ENCODE measurements at regions not wholly inside any gene's neighbourhood (a gene's known extent, or its start where the extent isn't known, plus 50 kb on each side); places are given as distances from the start of the nearest gene placed in this dataset.

DNA sequence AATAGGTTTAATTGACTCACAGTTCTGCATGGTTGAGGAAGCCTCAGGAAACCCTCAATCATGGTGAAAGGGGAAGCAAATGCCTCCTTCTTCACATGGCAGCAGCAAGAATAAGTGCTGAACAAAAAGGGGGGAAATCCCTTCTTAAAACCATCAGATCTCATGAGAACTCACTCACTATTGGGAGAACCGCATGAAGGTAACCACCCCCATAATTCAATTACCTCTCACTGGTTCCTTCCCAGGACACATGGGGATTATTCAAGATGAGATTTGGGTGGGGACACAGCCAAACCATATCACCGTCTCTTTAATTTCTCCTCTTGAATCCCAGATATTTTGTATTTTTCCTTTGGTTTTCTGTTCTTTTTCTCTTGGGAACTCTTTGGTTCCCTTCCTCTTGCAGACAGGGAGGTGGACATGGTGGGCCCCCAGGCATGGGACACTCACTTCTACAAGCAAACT is 223.6 kb downstream of the TBXT start:
- DNase-seq = no peak

DNA sequence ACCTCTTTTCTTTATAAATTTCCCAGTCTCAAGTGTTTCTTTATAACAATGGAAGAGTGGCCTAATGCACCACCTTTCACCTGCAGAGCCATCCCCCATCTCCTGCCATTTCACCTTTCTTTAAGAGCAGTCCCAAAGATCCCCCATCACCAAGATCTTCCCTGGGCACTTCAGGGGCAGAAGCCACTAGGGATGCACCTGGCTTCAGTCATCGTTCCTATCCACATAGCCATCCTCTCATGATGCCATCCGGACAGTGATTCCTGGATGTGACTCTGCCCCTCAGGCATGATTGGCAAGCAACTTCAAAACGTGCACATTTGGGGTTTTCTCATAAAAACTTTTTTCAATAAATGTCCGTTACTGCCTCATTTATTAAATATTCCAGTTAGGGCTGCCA is 225.9 kb downstream of the TBXT start:
- DNase-seq = no peak

DNA sequence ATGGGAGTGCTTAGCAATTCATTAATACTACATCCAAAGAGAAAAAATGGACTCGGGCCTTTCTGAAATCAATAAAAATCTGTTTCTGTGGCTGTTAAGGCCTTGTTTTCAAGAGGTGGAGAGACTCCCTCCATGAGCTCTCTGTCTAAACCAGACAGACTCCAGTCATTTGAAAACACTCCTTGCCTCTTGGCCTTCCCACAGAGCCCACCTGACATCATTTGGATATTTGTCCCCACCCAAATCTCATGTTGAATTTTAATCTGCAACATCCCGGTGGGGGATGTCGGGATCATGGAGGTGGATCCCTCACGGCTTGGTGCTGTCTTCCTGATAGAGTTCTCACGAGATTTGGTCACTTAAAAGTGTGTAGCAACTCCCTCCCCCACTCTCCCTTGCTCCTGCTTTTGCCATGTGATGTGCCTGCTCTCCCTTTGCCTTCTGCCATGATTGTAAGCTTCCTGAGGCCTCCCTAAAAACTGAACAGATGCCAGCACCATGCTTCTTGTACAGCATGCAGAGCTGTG is 226.3 kb downstream of the TBXT start:
- no peak for DNase-seq

DNA sequence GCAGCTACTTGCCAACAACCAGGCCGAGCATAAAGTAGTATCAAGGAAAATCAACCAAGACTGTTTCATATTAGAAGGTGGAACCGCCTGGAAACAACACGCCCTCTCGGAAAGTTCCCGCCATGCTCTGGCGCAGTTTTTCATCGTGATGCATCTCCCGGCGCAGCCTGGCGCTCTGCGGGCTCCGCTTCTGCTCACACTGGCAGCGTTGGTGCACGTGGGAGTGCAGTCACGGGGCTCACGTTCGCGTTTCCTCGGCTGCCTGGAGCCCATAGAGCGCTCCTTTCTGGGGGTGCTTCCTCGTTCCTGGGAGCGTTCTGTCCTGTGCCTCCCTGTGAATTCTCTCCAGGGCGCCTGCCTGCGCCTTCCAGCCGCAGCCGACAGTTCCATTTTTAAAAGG is 227.3 kb downstream of the TBXT start:
- no peak for DNase-seq

GRCh38 chr6:165939601-165940290 is 227.9 kb downstream of the TBXT start:
- no peak for DNase-seq

DNA sequence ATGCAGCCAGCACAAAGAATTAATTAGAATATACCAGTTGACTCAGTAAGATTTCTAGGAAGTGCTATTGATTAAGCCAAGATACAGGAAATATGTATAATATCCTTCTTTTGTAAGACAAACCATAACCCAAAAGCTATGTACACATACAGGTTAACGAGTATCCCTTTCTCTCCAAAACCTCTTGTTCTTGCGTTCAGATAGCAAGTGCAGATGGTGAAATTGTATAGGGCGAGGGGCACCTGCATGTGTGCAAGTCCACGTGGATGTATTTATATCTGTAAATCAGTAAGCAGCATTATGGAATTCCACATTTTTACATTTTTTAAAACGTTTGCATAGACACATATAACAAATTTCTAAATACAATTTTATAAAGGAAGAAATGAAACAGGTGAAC is 228.6 kb downstream of the TBXT start:
- no peak for DNase-seq

- no peak for DNase-seq
Observed at GRCh38 chr6:165937564-165938358, 229.9 kb downstream of the TBXT start.

DNA sequence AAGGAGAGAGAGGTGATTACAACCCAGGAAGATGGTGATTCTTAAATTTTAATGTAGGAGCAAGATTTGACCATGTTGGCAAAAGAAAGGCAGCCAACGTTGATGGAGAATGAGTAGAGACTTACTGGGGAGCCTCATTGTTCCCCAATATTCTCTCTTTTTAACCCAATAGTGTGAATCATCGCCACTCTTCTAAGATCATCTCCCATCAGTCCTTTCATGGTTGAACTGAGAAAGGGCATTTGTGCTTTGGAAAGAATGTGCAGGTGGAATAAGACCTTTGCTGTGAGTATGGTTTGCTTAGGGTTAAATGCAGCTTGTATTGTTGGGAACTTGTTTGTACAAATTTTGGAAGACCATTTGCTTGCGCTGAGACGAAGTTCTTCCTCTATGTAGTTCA is 231.0 kb downstream of the TBXT start:
- no peak for DNase-seq

DNA sequence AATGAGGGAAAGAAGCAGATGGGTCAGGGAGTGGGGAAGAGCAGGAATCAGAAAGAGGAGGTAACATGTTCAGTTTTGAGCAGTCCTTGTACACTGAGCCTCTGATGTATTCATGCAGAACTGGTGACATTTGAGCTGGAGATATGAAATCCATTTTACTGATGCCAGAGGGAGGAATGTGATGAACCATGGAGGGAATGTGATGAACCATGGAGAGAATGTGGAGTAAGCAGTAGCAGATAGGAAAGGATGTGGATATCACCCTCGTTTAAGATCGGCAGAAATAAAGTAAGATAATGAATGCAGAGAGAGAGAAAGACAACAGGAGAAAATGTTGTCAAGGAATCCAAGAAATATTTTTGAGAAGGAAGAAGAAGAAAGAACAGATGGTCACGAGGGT is 231.6 kb downstream of the TBXT start:
- DNase-seq = no peak

GRCh38 chr6:165931675-165932074 is 236.0 kb downstream of the TBXT start:
- DNase-seq = no peak

DNA sequence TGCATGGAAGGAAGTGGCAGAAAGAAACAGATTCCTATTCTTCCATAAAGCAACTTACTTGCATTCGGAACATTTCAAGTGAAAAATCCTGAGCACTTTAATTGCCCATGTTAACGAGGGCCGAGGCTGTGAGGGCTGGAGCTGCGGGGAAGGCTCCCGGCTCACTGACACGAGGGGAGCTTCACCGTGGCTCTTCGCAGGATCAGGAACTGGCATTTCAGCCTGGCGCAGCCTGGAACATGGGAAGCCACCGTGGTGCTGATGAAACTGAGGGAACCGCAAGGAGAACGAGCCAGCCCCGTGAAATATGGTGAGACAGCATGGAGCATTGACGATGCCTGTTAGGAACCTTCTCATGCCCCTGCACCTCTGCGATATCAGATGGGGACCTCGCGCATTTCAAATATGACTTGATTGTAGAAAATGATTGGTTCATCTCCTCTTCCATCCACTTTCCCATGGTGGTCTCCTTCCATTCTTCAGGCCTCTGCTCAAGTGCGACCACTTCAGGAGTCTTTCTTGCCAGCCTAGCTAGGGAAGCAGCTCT is 236.9 kb downstream of the TBXT start:
- no peak for DNase-seq

DNA sequence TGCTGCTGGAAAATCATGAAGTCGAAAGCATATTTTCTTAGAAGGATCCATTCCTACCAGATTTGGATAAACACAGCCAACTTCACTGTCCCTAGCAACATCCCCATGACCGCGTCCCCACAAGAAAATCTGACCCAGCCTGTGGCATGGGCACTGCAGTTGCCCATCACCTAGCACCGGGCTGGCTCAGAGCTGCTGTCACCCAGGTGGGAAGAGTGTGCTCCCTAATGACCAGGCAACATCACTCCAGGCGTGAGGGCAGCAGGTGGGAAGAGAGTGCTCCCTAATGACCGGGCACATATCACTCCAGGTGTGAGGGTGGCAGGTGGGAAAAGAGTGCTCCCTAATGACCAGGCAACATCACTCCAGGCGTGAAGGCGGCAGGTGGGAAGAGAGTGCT is 238.0 kb downstream of the TBXT start:
- no peak for DNase-seq

GRCh38 chr6:165926378-165926777 is 241.3 kb downstream of the TBXT start:
- no peak for DNase-seq

- DNase-seq = no peak
Observed at GRCh38 chr6:165925474-165926156, 242.0 kb downstream of the TBXT start.

DNA sequence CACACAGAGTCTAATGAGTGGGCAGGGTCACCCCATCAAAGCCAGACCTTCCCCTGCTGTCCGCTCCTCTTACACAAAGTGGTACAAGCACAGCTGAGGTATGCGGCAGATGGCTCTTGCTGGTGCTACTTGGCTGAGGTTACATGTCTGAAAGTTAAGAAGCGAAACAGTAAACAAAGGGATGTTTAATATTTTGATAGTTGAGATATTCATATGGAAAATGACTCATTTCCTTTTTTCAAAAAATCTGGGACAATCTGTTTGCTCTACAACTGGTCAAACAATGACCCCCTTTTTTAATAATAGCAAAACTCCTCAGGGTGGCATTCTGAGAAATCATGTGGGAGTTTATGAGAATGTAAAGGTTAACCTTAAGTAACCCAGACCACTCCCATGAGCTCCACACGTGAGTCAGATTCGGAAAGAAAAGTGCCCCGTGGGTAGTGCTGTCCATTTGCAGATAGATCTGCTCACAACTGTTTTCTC is 245.3 kb downstream of the TBXT start:
- no peak for DNase-seq

GRCh38 chr6:165920896-165921671 is 246.6 kb downstream of the TBXT start:
- no peak for DNase-seq

GRCh38 chr6:165917576-165917975 is 250.1 kb downstream of the TBXT start:
- no peak for DNase-seq

- DNase-seq = no peak
Observed at GRCh38 chr6:165915022-165915770, 252.2 kb upstream of the PDE10A start.

DNA sequence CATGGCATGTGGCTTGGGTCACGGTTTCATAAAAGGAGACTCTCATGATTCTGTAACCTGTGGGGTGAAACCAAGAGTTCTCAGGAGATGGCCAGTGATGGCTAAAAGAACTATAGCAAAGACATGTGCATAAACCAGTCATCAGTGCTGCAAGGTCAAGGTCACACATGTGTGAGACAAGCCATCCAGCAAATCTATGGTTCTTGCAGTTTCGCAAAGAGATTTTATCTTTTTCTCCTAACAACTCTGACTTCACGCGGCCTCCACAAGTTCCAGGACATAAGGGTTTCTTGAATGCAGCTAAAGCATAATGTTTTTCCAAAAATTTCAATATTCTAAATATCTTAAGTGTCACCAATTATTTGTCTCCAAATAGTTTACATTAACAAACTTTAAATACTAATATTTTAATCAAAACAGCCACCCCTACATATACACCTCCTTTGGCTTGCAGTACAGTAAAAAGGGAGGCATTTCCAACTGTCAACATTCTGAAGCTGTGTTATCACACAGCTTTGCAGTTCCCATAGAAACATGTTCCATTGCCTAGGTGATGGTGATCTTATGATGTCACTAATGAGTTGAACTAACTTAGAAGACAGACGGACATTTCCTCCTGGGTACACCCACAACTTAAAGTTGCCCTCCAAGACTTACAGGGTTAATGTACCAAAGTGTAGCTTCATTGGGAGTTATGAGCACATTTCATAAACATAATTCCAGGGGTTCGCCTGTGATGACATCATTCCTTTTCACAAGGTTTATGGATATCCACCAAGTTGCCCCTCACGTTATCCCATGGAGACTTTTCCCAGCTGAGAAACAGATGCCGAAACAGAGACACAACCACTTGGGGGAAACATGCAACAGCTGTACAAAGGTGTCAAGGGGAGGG is 250.9 kb upstream of the PDE10A start:
- DNase-seq = no peak

DNA sequence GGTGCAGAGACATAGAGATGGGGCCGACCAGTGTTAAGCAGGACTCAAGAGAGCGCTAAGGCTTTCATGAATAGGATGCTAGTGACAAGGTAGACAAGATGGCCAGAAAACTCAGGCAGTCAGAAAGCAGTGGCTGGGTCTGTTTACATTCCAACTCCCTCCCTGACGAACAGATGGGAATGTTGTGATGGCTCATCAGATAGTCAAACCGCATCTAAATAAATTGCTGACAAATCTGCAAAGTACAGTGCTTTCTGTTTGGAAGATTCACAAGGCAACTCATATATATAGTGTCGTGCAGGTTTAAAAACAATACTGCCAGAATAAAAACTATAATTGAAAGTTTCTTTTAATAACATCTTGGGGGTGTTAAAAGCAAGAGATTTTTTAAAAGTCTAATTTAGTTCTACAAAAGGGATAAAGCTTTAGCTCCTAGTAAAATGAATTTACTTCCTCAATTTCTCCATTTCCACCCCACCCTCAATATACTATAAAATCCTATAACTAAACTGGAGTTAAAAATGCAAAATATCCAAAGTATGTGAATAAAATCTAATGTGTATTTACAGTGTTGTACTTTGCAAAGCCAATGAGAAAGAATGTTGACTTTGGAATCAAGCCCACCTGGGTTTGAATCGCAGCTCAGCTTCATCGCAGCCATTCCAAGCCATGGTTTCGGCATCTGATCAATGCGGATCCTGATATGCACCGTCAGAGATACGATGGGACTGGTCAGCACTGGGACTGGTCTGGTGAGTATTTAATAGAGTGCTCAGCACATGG is 247.3 kb upstream of the PDE10A start:
- DNase-seq = no peak

All from CD4-positive, alpha-beta T cell treated with Interleukin-6 for 4 hours (primary cell).